HEK293T (cell line): ENCODE measurements at regions not wholly inside any gene's neighbourhood (a gene's known extent, or its start where the extent isn't known, plus 50 kb on each side); places are given as distances from the start of the nearest gene placed in this dataset.

ENCODE experiments used
- CTCF ChIA-PET: fragments of 350-600 bp; formaldehyde crosslinking; extraction: SDS; loops from one replicate; lab custom pipeline; 2021; ENCODE audit warnings: antibody characterized with exemption, inconsistent platforms; lab: Yijun Ruan, JAX
- POLR2A ChIA-PET: fragments of 350-600 bp; formaldehyde crosslinking; extraction: SDS; loops from one replicate; lab custom pipeline; 2020; ENCODE audit warnings: antibody characterized with exemption, inconsistent platforms; lab: Yijun Ruan, JAX
- DNase-seq: peaks from one replicate; pipeline ENCODE4 v3.0.0; 2012; ENCODE audit warnings: mixed read lengths; ENCODE audit errors: extremely low spot score
- ARNT ChIP-seq: fragments of 450-650 bp; IDR thresholded peaks from 2 replicates; pipeline ENCODE4 v1.6.1; 2017; ENCODE audit warnings: mild to moderate bottlenecking
- BHLHE40 ChIP-seq: fragments of 450-650 bp; IDR thresholded peaks from 2 replicates; pipeline ENCODE4 v1.6.1; 2016; ENCODE audit warnings: mild to moderate bottlenecking, moderate library complexity, borderline replicate concordance
- CTBP1 ChIP-seq: fragments of 450-650 bp; IDR thresholded peaks from 2 replicates; pipeline ENCODE4 v1.6.1; 2016; ENCODE audit warnings: borderline replicate concordance
- ELF4 ChIP-seq: fragments of 450-650 bp; IDR thresholded peaks from 2 replicates; pipeline ENCODE4 v1.6.1; 2017; ENCODE audit warnings: antibody characterized with exemption
- FOXA1 ChIP-seq: fragments of 450-650 bp; IDR thresholded peaks from 2 replicates; pipeline ENCODE4 v1.6.1; 2016; ENCODE audit warnings: mild to moderate bottlenecking
- FOXK2 ChIP-seq: fragments of 450-650 bp; IDR thresholded peaks from 2 replicates; pipeline ENCODE4 v1.6.1; 2016; ENCODE audit warnings: mild to moderate bottlenecking
- FOXM1 ChIP-seq: fragments of 450-650 bp; IDR thresholded peaks from 2 replicates; pipeline ENCODE4 v1.6.1; 2017; ENCODE audit warnings: mild to moderate bottlenecking, borderline replicate concordance
- HDGF ChIP-seq: fragments of 450-650 bp; IDR thresholded peaks from 2 replicates; pipeline ENCODE4 v1.6.1; 2017; ENCODE audit warnings: antibody characterized with exemption, borderline replicate concordance
- L3MBTL2 ChIP-seq: fragments of 450-650 bp; conservative IDR thresholded peaks from 2 replicates; pipeline ENCODE4 v1.6.1; 2016; ENCODE audit warnings: mild to moderate bottlenecking
- LEF1 ChIP-seq: fragments of 450-650 bp; IDR thresholded peaks from 2 replicates; pipeline ENCODE4 v1.6.1; 2017; ENCODE audit warnings: mild to moderate bottlenecking, borderline replicate concordance
- NFRKB ChIP-seq: fragments of 450-650 bp; IDR thresholded peaks from 2 replicates; pipeline ENCODE4 v1.6.1; 2016; ENCODE audit warnings: mild to moderate bottlenecking, moderate library complexity
- SP1 ChIP-seq: fragments of 450-650 bp; IDR thresholded peaks from 2 replicates; pipeline ENCODE4 v1.6.1; 2017
- SUZ12 ChIP-seq: fragments of 450-650 bp; IDR thresholded peaks from 2 replicates; pipeline ENCODE4 v1.6.1; 2016; ENCODE audit warnings: mild to moderate bottlenecking
- TARDBP ChIP-seq: fragments of 450-650 bp; IDR thresholded peaks from 2 replicates; pipeline ENCODE4 v1.6.1; 2016
- ZNF384 ChIP-seq: fragments of 450-650 bp; IDR thresholded peaks from 2 replicates; pipeline ENCODE4 v1.6.1; 2016
- TF ChIP-seq, protein P1 (sequence below): fragments of 450-650 bp; IDR thresholded peaks from 2 replicates; pipeline ENCODE4 v1.6.1; 2016

- no peak for TF ChIP-seq BHLHE40
- no peak for TF ChIP-seq ARNT
- TF ChIP-seq SUZ12: no peak
- TF ChIP-seq SP1: no peak
- TF ChIP-seq L3MBTL2: no peak
- TF ChIP-seq, protein P1, sequence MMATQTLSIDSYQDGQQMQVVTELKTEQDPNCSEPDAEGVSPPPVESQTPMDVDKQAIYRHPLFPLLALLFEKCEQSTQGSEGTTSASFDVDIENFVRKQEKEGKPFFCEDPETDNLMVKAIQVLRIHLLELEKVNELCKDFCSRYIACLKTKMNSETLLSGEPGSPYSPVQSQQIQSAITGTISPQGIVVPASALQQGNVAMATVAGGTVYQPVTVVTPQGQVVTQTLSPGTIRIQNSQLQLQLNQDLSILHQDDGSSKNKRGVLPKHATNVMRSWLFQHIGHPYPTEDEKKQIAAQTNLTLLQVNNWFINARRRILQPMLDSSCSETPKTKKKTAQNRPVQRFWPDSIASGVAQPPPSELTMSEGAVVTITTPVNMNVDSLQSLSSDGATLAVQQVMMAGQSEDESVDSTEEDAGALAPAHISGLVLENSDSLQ: no peak
- no peak for TF ChIP-seq CTBP1
- TF ChIP-seq HDGF: no peak
- no peak for TF ChIP-seq ELF4
- no peak for TF ChIP-seq TARDBP
- TF ChIP-seq FOXM1: no peak
- ChIA-PET CTCF (no interaction called here), POLR2A (no interaction called here)
- no peak for DNase-seq
These were observed 939.6 kb upstream of the CRIM1 start for GRCh38 chr2:35415942-35416341.

GRCh38 chr2:35415282-35415681, 940.3 kb upstream of the CRIM1 start:
- TF ChIP-seq ELF4: no peak
- no peak for TF ChIP-seq FOXA1
- no peak for TF ChIP-seq BHLHE40
- no peak for TF ChIP-seq SUZ12
- no peak for TF ChIP-seq LEF1
- TF ChIP-seq ZNF384: no peak
- TF ChIP-seq CTBP1: no peak
- TF ChIP-seq SP1: no peak
- no peak for TF ChIP-seq FOXM1
- TF ChIP-seq HDGF: no peak
- TF ChIP-seq FOXK2: no peak
- TF ChIP-seq ARNT: no peak
- no peak for TF ChIP-seq TARDBP
- ChIA-PET POLR2A (no interaction called here), CTCF (no interaction called here)
- no peak for DNase-seq

GRCh38 chr2:35410431-35411061, 945.0 kb upstream of the CRIM1 start:
- POLR2A ChIA-PET: no interaction called here
- peak; percentile 44 for DNase-seq
- TF ChIP-seq BHLHE40: no peak
- TF ChIP-seq TARDBP: no peak
- no peak for TF ChIP-seq ARNT
- TF ChIP-seq HDGF: no peak
- no peak for TF ChIP-seq SP1
- TF ChIP-seq NFRKB: no peak
- TF ChIP-seq FOXA1: no peak
- TF ChIP-seq LEF1: no peak
- no peak for TF ChIP-seq FOXK2
- no peak for TF ChIP-seq FOXM1
- no peak for TF ChIP-seq L3MBTL2
- TF ChIP-seq, protein P1: no peak
- no peak for TF ChIP-seq ZNF384
- no peak for TF ChIP-seq CTBP1
- no peak for TF ChIP-seq ELF4
- no peak for TF ChIP-seq SUZ12
- CTCF ChIA-PET: interaction anchor here (0.6 to 1.3 kb wide), 5 partner anchors 8 to 438 kb away, joined by 3 to 4 read pairs (median 4); no protein-coding TSS in a partner anchor

DNA sequence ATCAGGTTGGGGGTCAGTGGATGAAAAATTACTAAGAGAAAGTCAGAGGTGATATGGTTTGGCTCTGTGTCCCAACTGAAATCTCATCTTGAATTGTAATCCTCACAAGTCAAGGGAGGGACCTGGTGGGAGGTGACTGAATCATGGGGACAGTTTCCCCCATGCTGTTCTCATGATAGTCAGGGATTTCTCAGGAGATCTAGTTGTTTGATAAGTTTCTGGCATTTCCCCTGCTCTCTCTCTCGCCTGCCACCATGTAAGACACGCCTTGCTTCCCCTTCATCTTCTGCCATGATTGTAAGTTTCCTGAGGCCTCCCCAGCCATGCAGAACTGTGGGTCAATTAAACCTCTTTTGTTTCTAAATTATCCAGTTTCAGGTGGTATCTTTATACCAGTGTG, 945.8 kb upstream of the CRIM1 start:
- TF ChIP-seq ZNF384 (no peak), SUZ12 (no peak), NFRKB (no peak), ELF4 (no peak), L3MBTL2 (no peak)
- DNase-seq: no peak
- ChIA-PET CTCF (no interaction called here), POLR2A (no interaction called here)

- POLR2A ChIA-PET: no interaction called here
- CTCF ChIA-PET: no interaction called here
- no peak for DNase-seq
These were observed 947.3 kb upstream of the CRIM1 start for GRCh38 chr2:35408320-35408719.

More at GRCh38 chr2:35408320-35408719, 947.3 kb upstream of the CRIM1 start:
- TF ChIP-seq BHLHE40: no peak
- no peak for TF ChIP-seq SP1
- TF ChIP-seq L3MBTL2: no peak
- TF ChIP-seq FOXK2: no peak
- TF ChIP-seq FOXA1: no peak
- TF ChIP-seq, protein P1: no peak
- no peak for TF ChIP-seq ELF4
- TF ChIP-seq LEF1: no peak
- no peak for TF ChIP-seq ZNF384
- TF ChIP-seq FOXM1: no peak
- TF ChIP-seq ARNT: no peak
- no peak for TF ChIP-seq HDGF
- no peak for TF ChIP-seq NFRKB
- TF ChIP-seq CTBP1: no peak
- no peak for TF ChIP-seq SUZ12
- no peak for TF ChIP-seq TARDBP
